Colonic mucosa (tissue), 4 donors: ENCODE measurements at regions not wholly inside any gene's neighbourhood (a gene's known extent, or its start where the extent isn't known, plus 50 kb on each side); places are given as distances from the start of the nearest gene placed in this dataset.

Experiments used
- DNase-seq: peaks from one replicate; pipeline ENCODE4 v3.0.0-alpha.2; 2020
- H3K27ac ChIP-seq: fragments of 200-600 bp; one replicate; pipeline ENCODE4 v1.8.0; 2021
- H3K27me3 ChIP-seq: fragments of 200-600 bp; one replicate; pipeline ENCODE4 v1.8.0; 2021
- H3K36me3 ChIP-seq: fragments of 200-600 bp; one replicate; pipeline ENCODE4 v1.8.0; 2021
- H3K4me1 ChIP-seq: fragments of 200-600 bp; one replicate; pipeline ENCODE4 v1.8.0; 2021; ENCODE audit warnings: mild to moderate bottlenecking
- H3K4me3 ChIP-seq: fragments of 200-600 bp; one replicate; pipeline ENCODE4 v1.8.0; 2021
- H3K9ac ChIP-seq, 2 donors: one replicate each; pipeline ENCODE4 v1.7.0; 2013; ENCODE audit warnings: control low read depth in 2 of 2, low read depth in 2 of 2, low read length in 2 of 2
- H3K9me3 ChIP-seq: fragments of 200-600 bp; one replicate; pipeline ENCODE4 v1.8.0; 2021
- intact Hi-C: fragments of 100-400 bp; cut with DNase I; formaldehyde crosslinking; loops from one replicate; pipeline ENCODE4 v1.14.1; 2022
- TF ChIP-seq, protein P1 (sequence below): fragments of 200-600 bp; IDR thresholded peaks from one replicate; pipeline ENCODE4 v1.8.0; 2022; ENCODE audit warnings: antibody characterized with exemption, mild to moderate bottlenecking
- donor health status: healthy.
- donor health status: DM: no; HTN: no; CAD: no.
- donor health status: DM: no; HTN: no; CAD: no.

DNA sequence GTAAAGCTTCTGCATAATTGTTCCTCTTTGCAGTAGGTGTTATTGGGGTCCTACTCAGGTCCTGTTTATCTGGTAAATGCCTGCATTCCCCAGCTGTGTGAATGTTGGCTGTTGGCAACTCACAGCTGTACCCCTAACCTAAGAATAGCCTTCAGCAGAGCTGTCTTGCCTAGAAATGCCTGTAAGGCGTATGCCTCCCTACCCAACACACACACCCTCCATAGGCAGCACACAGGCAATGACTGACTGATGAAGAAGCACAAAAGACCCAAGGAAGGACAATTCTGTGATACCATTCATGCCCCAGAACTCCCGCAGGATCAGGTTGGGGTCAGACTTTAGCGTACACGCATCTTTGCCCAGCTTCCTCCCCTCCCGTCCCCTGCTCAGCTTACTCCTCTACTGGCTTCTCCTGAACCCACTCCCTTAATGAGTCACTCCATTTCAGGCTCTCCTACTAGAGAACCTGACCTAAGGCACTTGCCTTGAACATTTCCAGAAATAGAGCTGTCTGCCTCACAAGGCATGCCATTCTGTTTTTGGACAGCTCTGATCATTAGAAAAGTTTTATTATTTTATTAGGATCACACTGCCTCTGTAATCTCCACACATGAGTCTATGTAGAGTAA, 99.2 kb upstream of the PIK3CG start:
- H3K36me3 ChIP-seq: no peaks in the 10 kb centered on the region
- TF ChIP-seq, protein P1, sequence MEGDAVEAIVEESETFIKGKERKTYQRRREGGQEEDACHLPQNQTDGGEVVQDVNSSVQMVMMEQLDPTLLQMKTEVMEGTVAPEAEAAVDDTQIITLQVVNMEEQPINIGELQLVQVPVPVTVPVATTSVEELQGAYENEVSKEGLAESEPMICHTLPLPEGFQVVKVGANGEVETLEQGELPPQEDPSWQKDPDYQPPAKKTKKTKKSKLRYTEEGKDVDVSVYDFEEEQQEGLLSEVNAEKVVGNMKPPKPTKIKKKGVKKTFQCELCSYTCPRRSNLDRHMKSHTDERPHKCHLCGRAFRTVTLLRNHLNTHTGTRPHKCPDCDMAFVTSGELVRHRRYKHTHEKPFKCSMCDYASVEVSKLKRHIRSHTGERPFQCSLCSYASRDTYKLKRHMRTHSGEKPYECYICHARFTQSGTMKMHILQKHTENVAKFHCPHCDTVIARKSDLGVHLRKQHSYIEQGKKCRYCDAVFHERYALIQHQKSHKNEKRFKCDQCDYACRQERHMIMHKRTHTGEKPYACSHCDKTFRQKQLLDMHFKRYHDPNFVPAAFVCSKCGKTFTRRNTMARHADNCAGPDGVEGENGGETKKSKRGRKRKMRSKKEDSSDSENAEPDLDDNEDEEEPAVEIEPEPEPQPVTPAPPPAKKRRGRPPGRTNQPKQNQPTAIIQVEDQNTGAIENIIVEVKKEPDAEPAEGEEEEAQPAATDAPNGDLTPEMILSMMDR: no peak
- intact Hi-C loops: no loop called here
- no peaks in the 10 kb centered on the region for H3K27me3 ChIP-seq
- H3K4me1 ChIP-seq: no peaks in the 10 kb centered on the region
- H3K27ac ChIP-seq: no peak overlapping the region
- H3K4me3 ChIP-seq: no peak overlapping the region
- DNase-seq: no peak
- no peaks in the 10 kb centered on the region for H3K9me3 ChIP-seq
- H3K9ac ChIP-seq: no peak overlapping the region

DNA sequence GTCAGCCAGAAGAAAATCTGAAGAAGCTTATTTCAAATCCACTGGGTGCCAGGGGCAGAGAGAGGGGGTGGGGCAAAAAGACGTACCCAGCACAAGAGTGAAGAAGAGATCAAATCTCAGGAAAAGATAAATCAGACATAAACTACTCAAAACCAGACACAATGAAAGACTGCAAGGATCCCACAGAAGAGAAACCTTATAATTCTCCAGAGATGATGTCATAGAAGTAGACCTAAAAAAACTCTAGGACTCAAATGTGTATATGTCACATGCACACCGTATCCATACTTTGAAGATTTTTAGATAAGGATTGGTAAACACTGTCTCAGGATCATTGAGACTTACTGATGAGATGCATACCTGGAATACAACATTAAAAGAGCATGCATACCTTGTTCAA, 98.5 kb upstream of the PIK3CG start:
- no peak overlapping the region for H3K4me3 ChIP-seq
- H3K4me1 ChIP-seq: no peaks in the 10 kb centered on the region
- H3K36me3 ChIP-seq: no peaks in the 10 kb centered on the region
- no peak overlapping the region for H3K27ac ChIP-seq
- intact Hi-C loops: no loop called here
- no peak overlapping the region for H3K9ac ChIP-seq
- H3K9me3 ChIP-seq: no peaks in the 10 kb centered on the region
- no peak for DNase-seq
- H3K27me3 ChIP-seq: no peaks in the 10 kb centered on the region
- TF ChIP-seq, protein P1: no peak

DNA sequence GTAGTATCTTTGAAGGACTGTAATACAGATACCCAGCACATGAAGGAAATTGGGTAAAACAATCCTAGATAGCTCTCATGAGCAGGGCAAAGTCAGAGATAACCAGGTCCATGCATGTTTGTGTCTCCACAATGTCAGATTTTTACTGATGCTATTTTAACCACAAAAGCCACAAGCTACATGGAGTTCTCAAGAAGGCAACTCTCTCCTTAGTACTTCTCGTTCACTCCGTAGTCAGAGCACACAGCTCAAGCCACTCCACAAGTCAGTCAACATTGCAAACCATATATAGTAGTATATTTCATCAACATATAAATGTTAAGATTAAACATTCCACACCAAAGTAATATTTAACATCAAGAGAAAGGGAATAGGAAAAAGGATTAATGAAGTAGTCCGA, 98.0 kb upstream of the PIK3CG start:
- H3K9ac ChIP-seq: no peak overlapping the region
- peak overlapping the region; percentile 37 for H3K27ac ChIP-seq

DNA sequence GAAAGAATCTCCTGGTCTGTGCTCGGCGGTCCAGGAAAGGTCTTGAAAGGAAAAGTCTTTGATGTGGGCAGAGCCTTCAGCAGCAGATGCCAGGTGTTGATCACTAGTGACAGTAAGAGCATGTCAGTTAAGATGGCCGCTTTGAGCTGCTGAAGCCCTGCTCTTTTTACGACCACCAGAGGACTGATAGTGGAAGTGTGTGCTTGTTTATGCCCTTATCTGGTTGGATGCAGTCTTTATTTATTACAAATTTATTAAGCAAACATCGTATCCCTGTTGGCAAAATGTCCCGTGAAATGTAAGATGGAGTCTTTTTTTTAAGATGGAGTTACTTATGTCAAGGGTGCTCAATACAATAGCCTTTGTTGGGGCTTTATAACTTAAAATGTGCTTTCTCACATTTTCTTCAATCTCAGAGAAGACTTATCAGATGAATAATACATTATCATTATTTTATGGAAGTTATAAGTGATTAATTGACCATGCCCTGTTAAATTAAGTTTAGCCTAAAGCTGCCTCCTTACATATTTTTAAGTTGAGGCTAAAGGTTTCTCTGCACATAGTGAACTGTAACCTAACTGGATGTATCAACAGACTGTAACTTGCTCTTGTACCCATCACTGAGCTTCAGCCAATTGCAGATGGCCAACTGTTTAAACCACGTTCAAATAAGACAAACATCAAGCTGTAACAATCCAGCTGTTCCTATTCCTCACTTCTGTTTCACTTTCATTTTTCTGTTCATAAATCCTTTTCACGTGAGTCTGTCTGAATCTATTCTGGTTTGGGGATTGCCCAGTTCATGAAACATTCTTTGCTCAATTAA, 97.4 kb upstream of the PIK3CG start:
- TF ChIP-seq, protein P1: no peak
- H3K9ac ChIP-seq: no peak overlapping the region
- DNase-seq: no peak
- H3K4me3 ChIP-seq: no peak overlapping the region
- intact Hi-C loops: no loop called here
- H3K9me3 ChIP-seq: no peaks in the 10 kb centered on the region
- H3K27me3 ChIP-seq: no peaks in the 10 kb centered on the region
- H3K4me1 ChIP-seq: no peaks in the 10 kb centered on the region
- peak overlapping the region; percentile 37 for H3K27ac ChIP-seq
- no peaks in the 10 kb centered on the region for H3K36me3 ChIP-seq

More for the DNA sequence above, 98.0 kb upstream of the PIK3CG start:
- Histone ChIP-seq H3K9me3 (no peaks in the 10 kb centered on the region), H3K4me1 (no peaks in the 10 kb centered on the region), H3K27me3 (no peaks in the 10 kb centered on the region), H3K4me3 (no peak overlapping the region), H3K36me3 (no peaks in the 10 kb centered on the region)
- intact Hi-C loops: no loop called here
- DNase-seq: no peak
- TF ChIP-seq, protein P1: no peak

DNA sequence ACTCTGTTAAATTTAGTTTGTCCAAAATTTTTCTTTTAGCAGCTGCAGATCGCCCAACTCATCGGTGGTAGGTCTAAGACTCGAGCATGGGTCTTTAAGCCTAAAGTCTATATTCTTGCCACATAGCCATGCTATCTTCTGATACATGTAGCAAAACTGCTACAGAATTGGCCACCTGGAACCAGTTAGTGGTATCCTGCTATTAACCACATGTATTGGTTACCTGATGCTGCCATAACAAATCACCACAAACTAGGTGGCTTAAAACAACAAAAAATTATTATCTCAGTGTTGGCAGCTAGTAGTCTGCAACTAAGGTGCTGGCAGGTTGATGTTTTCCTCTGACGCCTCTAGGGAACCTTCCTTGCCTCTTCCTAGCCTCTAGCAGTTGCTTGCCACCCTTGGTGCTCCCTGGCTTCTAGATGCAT, 96.7 kb upstream of the PIK3CG start:
- Histone ChIP-seq H3K9me3 (no peaks in the 10 kb centered on the region), H3K4me3 (no peak overlapping the region), H3K27ac (peak overlapping the region; percentile 37), H3K36me3 (no peaks in the 10 kb centered on the region), H3K9ac (no peak overlapping the region), H3K4me1 (no peaks in the 10 kb centered on the region), H3K27me3 (no peaks in the 10 kb centered on the region)
- DNase-seq: no peak
- TF ChIP-seq, protein P1: no peak
- intact Hi-C loops: no loop called here
